MM.1S (cell line): ENCODE measurements at regions not wholly inside any gene's neighbourhood (a gene's known extent, or its start where the extent isn't known, plus 50 kb on each side); places are given as distances from the start of the nearest gene placed in this dataset.

Experiments
- EZH2 ChIP-seq: fragments of 300-600 bp; sonication (generic); optimal IDR thresholded peaks from 2 replicates; pipeline ENCODE3; 2017; ENCODE audit warnings: low read depth, mild to moderate bottlenecking, antibody characterized with exemption, low read length, mixed read lengths
- EZH2phosphoT487 ChIP-seq: fragments of 300-600 bp; sonication (generic); IDR thresholded peaks from 2 replicates; pipeline ENCODE4 v1.6.1; 2018; ENCODE audit warnings: antibody characterized with exemption, low read length
- TF ChIP-seq, protein P1 (sequence below): fragments of 300-600 bp; sonication (generic); IDR thresholded peaks from 2 replicates; pipeline ENCODE4 v1.5.1; 2016; ENCODE audit warnings: antibody characterized with exemption, low read length, mixed read lengths

DNA sequence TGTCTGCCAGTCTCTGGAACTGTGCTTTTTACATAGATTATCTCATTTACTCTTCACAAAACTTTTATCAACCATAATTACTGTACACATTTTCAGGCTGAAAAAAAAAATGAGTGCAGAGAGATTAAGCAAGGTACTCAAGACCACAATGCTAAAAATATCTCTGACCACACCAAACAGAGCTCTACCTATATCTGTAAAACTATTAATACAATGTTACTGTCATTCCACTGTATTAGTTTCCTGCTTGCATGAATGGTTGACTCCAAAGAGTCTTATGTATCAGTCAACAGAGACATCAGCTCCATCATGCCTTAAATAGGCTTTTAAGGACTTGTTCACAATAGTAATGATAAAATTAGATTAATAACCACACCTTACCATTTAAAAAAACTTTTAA, 134.7 kb upstream of the CCDC150 start:
- TF ChIP-seq, protein P1, sequence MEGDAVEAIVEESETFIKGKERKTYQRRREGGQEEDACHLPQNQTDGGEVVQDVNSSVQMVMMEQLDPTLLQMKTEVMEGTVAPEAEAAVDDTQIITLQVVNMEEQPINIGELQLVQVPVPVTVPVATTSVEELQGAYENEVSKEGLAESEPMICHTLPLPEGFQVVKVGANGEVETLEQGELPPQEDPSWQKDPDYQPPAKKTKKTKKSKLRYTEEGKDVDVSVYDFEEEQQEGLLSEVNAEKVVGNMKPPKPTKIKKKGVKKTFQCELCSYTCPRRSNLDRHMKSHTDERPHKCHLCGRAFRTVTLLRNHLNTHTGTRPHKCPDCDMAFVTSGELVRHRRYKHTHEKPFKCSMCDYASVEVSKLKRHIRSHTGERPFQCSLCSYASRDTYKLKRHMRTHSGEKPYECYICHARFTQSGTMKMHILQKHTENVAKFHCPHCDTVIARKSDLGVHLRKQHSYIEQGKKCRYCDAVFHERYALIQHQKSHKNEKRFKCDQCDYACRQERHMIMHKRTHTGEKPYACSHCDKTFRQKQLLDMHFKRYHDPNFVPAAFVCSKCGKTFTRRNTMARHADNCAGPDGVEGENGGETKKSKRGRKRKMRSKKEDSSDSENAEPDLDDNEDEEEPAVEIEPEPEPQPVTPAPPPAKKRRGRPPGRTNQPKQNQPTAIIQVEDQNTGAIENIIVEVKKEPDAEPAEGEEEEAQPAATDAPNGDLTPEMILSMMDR, result no peak
- TF ChIP-seq EZH2, result no peak
- TF ChIP-seq EZH2phosphoT487, result no peak
